HG03280 (cell line): ENCODE measurements at regions not wholly inside any gene's neighbourhood (a gene's known extent, or its start where the extent isn't known, plus 50 kb on each side); places are given as distances from the start of the nearest gene placed in this dataset.
"Not testable (repeated sequence)": the region's sequence is repeated elsewhere in the genome, so short reads cannot be mapped to it uniquely, and the experiment has no call there.

Source experiments
- ATAC-seq: cut with Tn5 transposase; IDR thresholded peaks from one replicate; pipeline ENCODE4 v1.9.1; 2021; ENCODE audit warnings: mild to moderate bottlenecking, moderate library complexity; ENCODE audit not compliant: unreplicated experiment

GRCh38 chr2:167328808-167329207 lies 440.5 kb downstream of the XIRP2 start:
- ATAC-seq, result not testable (repeated sequence)

GRCh38 chr2:167322795-167323194 lies 434.5 kb downstream of the XIRP2 start:
- no peak for ATAC-seq

GRCh38 chr2:167318581-167318980 lies 430.3 kb downstream of the XIRP2 start:
- ATAC-seq, result no peak

GRCh38 chr2:167310442-167310841 lies 422.2 kb downstream of the XIRP2 start:
- no peak for ATAC-seq
